ENCODE measurements at regions not wholly inside any gene's neighbourhood (a gene's known extent, or its start where the extent isn't known, plus 50 kb on each side); places are given as distances from the start of the nearest gene placed in this dataset.

- Histone ChIP-seq H3K27me3 (ENCODE audit: insufficient read depth, poor library complexity, severe bottlenecking) (no peaks in the 10 kb centered on the region), H3K27ac (replicated peaks) (no peak overlapping the region), H3K4me3 (replicated peaks; ENCODE audit: insufficient read depth, low read length) (no peak overlapping the region)
- TF ChIP-seq REST (IDR thresholded peaks at IDR 0.05; ENCODE audit: insufficient replicate concordance, low read depth) (no peak), SPI1 (IDR thresholded peaks at IDR 0.05; ENCODE audit: borderline replicate concordance, low read depth) (no peak), CTCF (IDR thresholded peaks at IDR 0.05; ENCODE audit: insufficient read depth, low read length) (no peak), POLR2AphosphoS5 (IDR thresholded peaks at IDR 0.05; ENCODE audit: low read depth) (no peak), GABPA (IDR thresholded peaks at IDR 0.05; ENCODE audit: low read depth) (no peak)
- DNase-seq (ENCODE audit: low read depth in 1 of 2, low spot score in 1 of 2): no peak
These were observed 52.0 kb downstream of the LRATD1 start for GRCh38 chr2:14684516-14684915.

GRCh38 chr2:14690926-14691325, 58.4 kb downstream of the LRATD1 start:
- Histone ChIP-seq H3K4me3 (replicated peaks; ENCODE audit: insufficient read depth, low read length) (no peak overlapping the region), H3K27ac (replicated peaks) (no peak overlapping the region), H3K27me3 (ENCODE audit: insufficient read depth, poor library complexity, severe bottlenecking) (no peaks in the 10 kb centered on the region)
- TF ChIP-seq SPI1 (IDR thresholded peaks at IDR 0.05; ENCODE audit: borderline replicate concordance, low read depth) (no peak), CTCF (IDR thresholded peaks at IDR 0.05; ENCODE audit: insufficient read depth, low read length) (no peak), GABPA (IDR thresholded peaks at IDR 0.05; ENCODE audit: low read depth) (no peak), REST (IDR thresholded peaks at IDR 0.05; ENCODE audit: insufficient replicate concordance, low read depth) (no peak), POLR2AphosphoS5 (IDR thresholded peaks at IDR 0.05; ENCODE audit: low read depth) (no peak)
- DNase-seq (ENCODE audit: low read depth in 1 of 2, low spot score in 1 of 2): no peak

- DNase-seq (ENCODE audit: low read depth in 1 of 2, low spot score in 1 of 2): no peak
- no peaks in the 10 kb centered on the region for H3K27me3 ChIP-seq (ENCODE audit: insufficient read depth, poor library complexity, severe bottlenecking)
- TF ChIP-seq POLR2AphosphoS5 (IDR thresholded peaks at IDR 0.05; ENCODE audit: low read depth): no peak
- no peak for TF ChIP-seq CTCF (IDR thresholded peaks at IDR 0.05; ENCODE audit: insufficient read depth, low read length)
- TF ChIP-seq GABPA (IDR thresholded peaks at IDR 0.05; ENCODE audit: low read depth): no peak
- no peak for TF ChIP-seq SPI1 (IDR thresholded peaks at IDR 0.05; ENCODE audit: borderline replicate concordance, low read depth)
- H3K27ac ChIP-seq (replicated peaks): no peak overlapping the region
- H3K4me3 ChIP-seq (replicated peaks; ENCODE audit: insufficient read depth, low read length): no peak overlapping the region
These were observed 61.4 kb downstream of the LRATD1 start for GRCh38 chr2:14693874-14694273.

- DNase-seq (ENCODE audit: low read depth in 1 of 2, low spot score in 1 of 2): no peak
- Histone ChIP-seq H3K27me3 (ENCODE audit: insufficient read depth, poor library complexity, severe bottlenecking) (no peaks in the 10 kb centered on the region), H3K4me3 (replicated peaks; ENCODE audit: insufficient read depth, low read length) (no peak overlapping the region), H3K27ac (replicated peaks) (no peak overlapping the region)
- TF ChIP-seq POLR2AphosphoS5 (IDR thresholded peaks at IDR 0.05; ENCODE audit: low read depth) (no peak), CTCF (IDR thresholded peaks at IDR 0.05; ENCODE audit: insufficient read depth, low read length) (no peak), SPI1 (IDR thresholded peaks at IDR 0.05; ENCODE audit: borderline replicate concordance, low read depth) (no peak), GABPA (IDR thresholded peaks at IDR 0.05; ENCODE audit: low read depth) (no peak), REST (IDR thresholded peaks at IDR 0.05; ENCODE audit: insufficient replicate concordance, low read depth) (no peak)
These were observed 68.2 kb downstream of the LRATD1 start for GRCh38 chr2:14700753-14701152.

All from HL-60 (cell line).